Colonic mucosa (tissue), 4 donors: ENCODE measurements at regions not wholly inside any gene's neighbourhood (a gene's known extent, or its start where the extent isn't known, plus 50 kb on each side); places are given as distances from the start of the nearest gene placed in this dataset.

Experiments
- DNase-seq: peaks from one replicate; pipeline ENCODE4 v3.0.0-alpha.2; 2020
- H3K27ac ChIP-seq: fragments of 200-600 bp; one replicate; pipeline ENCODE4 v1.8.0; 2021
- H3K27me3 ChIP-seq: fragments of 200-600 bp; one replicate; pipeline ENCODE4 v1.8.0; 2021
- H3K36me3 ChIP-seq: fragments of 200-600 bp; one replicate; pipeline ENCODE4 v1.8.0; 2021
- H3K4me1 ChIP-seq: fragments of 200-600 bp; one replicate; pipeline ENCODE4 v1.8.0; 2021; ENCODE audit warnings: mild to moderate bottlenecking
- H3K4me3 ChIP-seq: fragments of 200-600 bp; one replicate; pipeline ENCODE4 v1.8.0; 2021
- H3K9ac ChIP-seq, 2 donors: one replicate each; pipeline ENCODE4 v1.7.0; 2013; ENCODE audit warnings: control low read depth in 2 of 2, low read depth in 2 of 2, low read length in 2 of 2
- H3K9me3 ChIP-seq: fragments of 200-600 bp; one replicate; pipeline ENCODE4 v1.8.0; 2021
- CTCF ChIP-seq: fragments of 200-600 bp; IDR thresholded peaks from one replicate; pipeline ENCODE4 v1.8.0; 2022; ENCODE audit warnings: antibody characterized with exemption, mild to moderate bottlenecking
- intact Hi-C: fragments of 100-400 bp; cut with DNase I; formaldehyde crosslinking; loops from one replicate; pipeline ENCODE4 v1.14.1; 2022
- donor health status: healthy.
- donor health status: DM: no; HTN: no; CAD: no.
- donor health status: DM: no; HTN: no; CAD: no.

GRCh38 chr2:19841918-19842693, 59.7 kb downstream of the TTC32 start:
- Histone ChIP-seq H3K27ac (no peak overlapping the region), H3K4me1 (no peaks in the 10 kb centered on the region), H3K36me3 (no peaks in the 10 kb centered on the region), H3K9ac (no peak overlapping the region), H3K9me3 (no peaks in the 10 kb centered on the region), H3K4me3 (no peak overlapping the region), H3K27me3 (no peaks in the 10 kb centered on the region)
- no peak for TF ChIP-seq CTCF
- intact Hi-C loops: no loop called here
- DNase-seq: no peak

GRCh38 chr2:19839438-19839837, 62.3 kb downstream of the TTC32 start:
- no peak for TF ChIP-seq CTCF
- Histone ChIP-seq H3K4me1 (no peaks in the 10 kb centered on the region), H3K9ac (no peak overlapping the region), H3K27me3 (no peaks in the 10 kb centered on the region), H3K36me3 (no peaks in the 10 kb centered on the region), H3K9me3 (no peaks in the 10 kb centered on the region), H3K27ac (no peak overlapping the region), H3K4me3 (no peak overlapping the region)
- DNase-seq: no peak
- intact Hi-C loops: no loop called here

- no peak for TF ChIP-seq CTCF
- no peaks in the 10 kb centered on the region for H3K9me3 ChIP-seq
- H3K4me3 ChIP-seq: no peak overlapping the region
- intact Hi-C loops: no loop called here
- H3K9ac ChIP-seq: no peak overlapping the region
- no peak overlapping the region for H3K27ac ChIP-seq
- no peaks in the 10 kb centered on the region for H3K36me3 ChIP-seq
- no peak for DNase-seq
- no peaks in the 10 kb centered on the region for H3K4me1 ChIP-seq
- H3K27me3 ChIP-seq: no peaks in the 10 kb centered on the region
These were observed 63.2 kb downstream of the TTC32 start for GRCh38 chr2:19838616-19839015.

GRCh38 chr2:19837235-19837766, 64.5 kb downstream of the TTC32 start:
- H3K4me1 ChIP-seq: no peaks in the 10 kb centered on the region
- H3K4me3 ChIP-seq: no peak overlapping the region
- TF ChIP-seq CTCF: no peak
- intact Hi-C loops: no loop called here
- no peaks in the 10 kb centered on the region for H3K27me3 ChIP-seq
- no peak overlapping the region for H3K9ac ChIP-seq
- no peaks in the 10 kb centered on the region for H3K36me3 ChIP-seq
- no peak overlapping the region for H3K27ac ChIP-seq
- no peaks in the 10 kb centered on the region for H3K9me3 ChIP-seq
- no peak for DNase-seq

- Histone ChIP-seq H3K9me3 (no peaks in the 10 kb centered on the region), H3K4me1 (no peaks in the 10 kb centered on the region), H3K36me3 (no peaks in the 10 kb centered on the region), H3K9ac (no peak overlapping the region), H3K4me3 (no peak overlapping the region), H3K27ac (no peak overlapping the region), H3K27me3 (no peaks in the 10 kb centered on the region)
- DNase-seq: no peak
- TF ChIP-seq CTCF: no peak
- intact Hi-C loops: no loop called here
These were observed 66.0 kb downstream of the TTC32 start for GRCh38 chr2:19835781-19836281.
